ENCODE measurements at regions not wholly inside any gene's neighbourhood (a gene's known extent, or its start where the extent isn't known, plus 50 kb on each side); places are given as distances from the start of the nearest gene placed in this dataset.

GRCh38 chr13:87058786-87059329 lies 612.3 kb upstream of the SLITRK5 start:
- TF ChIP-seq, protein P1, sequence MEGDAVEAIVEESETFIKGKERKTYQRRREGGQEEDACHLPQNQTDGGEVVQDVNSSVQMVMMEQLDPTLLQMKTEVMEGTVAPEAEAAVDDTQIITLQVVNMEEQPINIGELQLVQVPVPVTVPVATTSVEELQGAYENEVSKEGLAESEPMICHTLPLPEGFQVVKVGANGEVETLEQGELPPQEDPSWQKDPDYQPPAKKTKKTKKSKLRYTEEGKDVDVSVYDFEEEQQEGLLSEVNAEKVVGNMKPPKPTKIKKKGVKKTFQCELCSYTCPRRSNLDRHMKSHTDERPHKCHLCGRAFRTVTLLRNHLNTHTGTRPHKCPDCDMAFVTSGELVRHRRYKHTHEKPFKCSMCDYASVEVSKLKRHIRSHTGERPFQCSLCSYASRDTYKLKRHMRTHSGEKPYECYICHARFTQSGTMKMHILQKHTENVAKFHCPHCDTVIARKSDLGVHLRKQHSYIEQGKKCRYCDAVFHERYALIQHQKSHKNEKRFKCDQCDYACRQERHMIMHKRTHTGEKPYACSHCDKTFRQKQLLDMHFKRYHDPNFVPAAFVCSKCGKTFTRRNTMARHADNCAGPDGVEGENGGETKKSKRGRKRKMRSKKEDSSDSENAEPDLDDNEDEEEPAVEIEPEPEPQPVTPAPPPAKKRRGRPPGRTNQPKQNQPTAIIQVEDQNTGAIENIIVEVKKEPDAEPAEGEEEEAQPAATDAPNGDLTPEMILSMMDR (conservative IDR thresholded peaks at IDR 0.05): no peak
- no peak for TF ChIP-seq ZFX (IDR thresholded peaks at IDR 0.05)

DNA sequence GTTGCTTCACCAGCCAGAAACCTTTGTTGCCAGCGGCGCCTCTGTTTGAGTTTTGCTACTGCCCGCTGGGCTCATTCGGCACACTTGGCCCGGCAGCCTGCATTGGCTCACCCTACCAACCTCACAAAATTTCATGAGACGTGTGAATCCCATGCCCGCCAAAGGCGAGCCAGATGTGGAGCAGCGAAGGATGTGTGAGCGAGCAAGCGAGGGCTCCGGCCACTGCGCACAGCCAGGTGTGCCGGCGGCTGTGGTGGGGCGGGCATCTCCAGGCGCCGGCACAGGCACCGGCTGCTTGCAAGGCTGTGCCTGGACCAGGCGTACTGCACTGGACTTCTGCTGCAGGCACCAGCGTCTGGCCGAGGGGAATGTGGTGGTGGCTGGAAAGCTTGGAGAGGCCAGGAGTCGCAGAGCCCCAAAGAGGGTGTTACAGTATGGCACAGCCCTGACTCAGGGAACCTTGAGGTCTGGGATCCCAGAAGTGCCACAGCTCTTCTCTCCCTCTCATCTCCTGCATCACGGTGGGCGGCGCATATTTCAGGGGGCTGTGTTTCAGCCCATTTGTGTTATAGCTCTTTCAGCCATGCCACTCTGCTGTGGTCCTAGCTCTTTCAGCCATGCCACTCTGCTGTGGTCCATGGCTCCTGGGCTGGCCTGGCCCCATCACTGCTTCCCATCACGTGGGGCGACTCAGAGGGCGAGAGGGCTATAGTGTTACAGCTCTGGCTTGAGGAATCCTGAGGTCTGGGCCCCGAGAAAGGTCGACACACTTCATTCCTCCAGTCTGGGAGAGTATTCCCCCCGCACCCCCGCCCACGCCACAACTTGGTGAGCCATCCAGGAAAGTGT lies 592.0 kb upstream of the SLITRK5 start:
- TF ChIP-seq, protein P1 (conservative IDR thresholded peaks at IDR 0.05): no peak
- no peak for TF ChIP-seq ZFX (IDR thresholded peaks at IDR 0.05)
- H3K27ac ChIP-seq: no peak overlapping the region

More at GRCh38 chr13:87058786-87059329, 612.3 kb upstream of the SLITRK5 start:
- no peak overlapping the region for H3K27ac ChIP-seq

DNA sequence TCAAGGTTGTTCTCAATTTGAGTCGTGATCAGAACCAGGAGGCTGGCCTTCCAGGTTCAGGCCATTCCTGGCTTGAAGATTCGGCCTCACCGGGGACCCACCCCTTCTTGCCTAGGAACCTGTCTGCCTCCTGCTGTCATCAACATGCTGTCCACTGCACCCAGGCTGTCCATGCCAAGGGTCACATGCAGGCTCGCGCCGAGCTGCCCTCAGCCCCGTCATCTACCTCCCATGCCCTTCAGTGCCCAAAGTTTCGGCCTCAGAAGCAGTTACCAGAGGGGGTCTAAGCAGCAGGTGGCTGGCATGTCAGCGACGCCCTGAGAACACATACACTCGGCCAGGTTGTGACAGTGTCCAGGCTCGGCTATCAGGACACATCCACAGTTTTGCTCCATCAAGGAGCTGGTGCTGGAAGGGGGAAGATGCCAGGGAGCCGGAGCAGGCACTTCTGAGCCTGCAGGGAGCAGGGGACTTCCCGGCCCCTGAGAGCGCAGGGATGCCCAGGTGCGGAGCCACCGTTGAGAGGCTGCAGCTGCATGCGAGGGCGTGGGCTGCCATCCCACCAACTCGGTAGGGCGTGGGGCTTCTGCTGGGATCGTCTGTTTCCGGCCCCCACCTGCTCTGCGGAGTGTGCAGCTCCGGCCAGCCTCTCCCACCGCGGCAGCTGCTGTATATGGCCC lies 590.9 kb upstream of the SLITRK5 start:
- TF ChIP-seq ZFX (IDR thresholded peaks at IDR 0.05): no peak
- TF ChIP-seq, protein P1 (conservative IDR thresholded peaks at IDR 0.05): no peak
- H3K27ac ChIP-seq: no peak overlapping the region

GRCh38 chr13:87084192-87084591 lies 587.0 kb upstream of the SLITRK5 start:
- TF ChIP-seq, protein P1 (conservative IDR thresholded peaks at IDR 0.05): no peak; the same call in 1 of the 2 replicates
- TF ChIP-seq ZFX (IDR thresholded peaks at IDR 0.05): no peak
- no peak overlapping the region for H3K27ac ChIP-seq

GRCh38 chr13:87087741-87088140 lies 583.4 kb upstream of the SLITRK5 start:
- TF ChIP-seq, protein P1 (conservative IDR thresholded peaks at IDR 0.05): no peak
- TF ChIP-seq ZFX (IDR thresholded peaks at IDR 0.05): no peak
- H3K27ac ChIP-seq: no peak overlapping the region

- H3K27ac ChIP-seq: no peak overlapping the region
- TF ChIP-seq, protein P1 (conservative IDR thresholded peaks at IDR 0.05): no peak
- no peak for TF ChIP-seq ZFX (IDR thresholded peaks at IDR 0.05)
Measured at GRCh38 chr13:87089391-87089790, 581.8 kb upstream of the SLITRK5 start.

DNA sequence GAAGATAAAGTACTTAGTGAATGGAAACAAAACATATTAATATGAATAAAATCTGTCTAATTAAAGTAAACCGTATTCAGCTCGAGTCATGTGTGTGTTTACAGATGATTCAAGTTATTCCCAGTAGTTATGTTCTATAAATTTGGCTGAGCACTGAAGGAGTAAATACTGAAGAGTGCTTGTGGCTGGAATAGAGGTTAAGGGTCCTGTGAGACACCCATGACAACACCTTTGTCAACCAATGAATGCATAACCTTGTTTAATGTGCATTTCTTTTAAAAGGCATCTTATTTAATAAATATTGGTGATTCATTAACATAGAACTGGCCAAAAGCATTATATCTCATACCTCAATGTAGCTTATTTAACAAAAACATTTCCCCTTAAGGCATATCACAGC lies 577.8 kb upstream of the SLITRK5 start:
- no peak overlapping the region for H3K27ac ChIP-seq
- TF ChIP-seq, protein P1 (conservative IDR thresholded peaks at IDR 0.05): no peak
- no peak for TF ChIP-seq ZFX (IDR thresholded peaks at IDR 0.05)
